H9 (cell line): ENCODE measurements at regions not wholly inside any gene's neighbourhood (a gene's known extent, or its start where the extent isn't known, plus 50 kb on each side); places are given as distances from the start of the nearest gene placed in this dataset.

Experiments used
- DNase-seq: peaks from one replicate; pipeline ENCODE4 v3.0.0-alpha.2; 2017
- H2AFZ ChIP-seq: one replicate; pipeline ENCODE4 v1.6.1; 2013; ENCODE audit warnings: mild to moderate bottlenecking, low read length, control low read depth, moderate library complexity
- H2AK5ac ChIP-seq: 2 replicates; pipeline ENCODE4 v1.6.1; 2013; ENCODE audit warnings: low read length, control low read depth, mixed read lengths; ENCODE audit not compliant: insufficient read length
- H2BK120ac ChIP-seq: one replicate; pipeline ENCODE4 v1.6.1; 2013; ENCODE audit warnings: low read depth, mild to moderate bottlenecking, low read length, control low read depth, inconsistent platforms; ENCODE audit not compliant: poor library complexity, severe bottlenecking
- H2BK12ac ChIP-seq: 2 replicates; pipeline ENCODE4 v1.6.1; 2013; ENCODE audit warnings: low read length, control low read depth, mixed read lengths, low read depth; ENCODE audit not compliant: insufficient read length
- H2BK15ac ChIP-seq: 2 replicates; pipeline ENCODE4 v1.6.1; 2013; ENCODE audit warnings: low read depth, low read length, control low read depth
- H2BK20ac ChIP-seq: one replicate; pipeline ENCODE4 v1.6.1; 2013; ENCODE audit warnings: low read depth, mild to moderate bottlenecking, low read length, control low read depth, inconsistent platforms; ENCODE audit not compliant: poor library complexity, severe bottlenecking
- H2BK5ac ChIP-seq: 2 replicates; pipeline ENCODE4 v1.6.1; 2013; ENCODE audit warnings: low read length, control low read depth, mixed read lengths; ENCODE audit not compliant: insufficient read length
- H3K14ac ChIP-seq: 2 replicates; pipeline ENCODE4 v1.6.1; 2013; ENCODE audit warnings: low read length, control low read depth; ENCODE audit not compliant: insufficient read depth
- H3K18ac ChIP-seq: 2 replicates; pipeline ENCODE4 v1.6.1; 2013; ENCODE audit warnings: low read depth, mild to moderate bottlenecking, mixed read lengths, low read length, control low read depth; ENCODE audit not compliant: insufficient read length
- H3K23ac ChIP-seq: 2 replicates; pipeline ENCODE4 v1.6.1; 2013; ENCODE audit warnings: low read length, control low read depth, mixed read lengths, low read depth; ENCODE audit not compliant: insufficient read length
- H3K23me2 ChIP-seq: 2 replicates; pipeline ENCODE4 v1.6.1; 2013; ENCODE audit warnings: low read depth, mild to moderate bottlenecking, mixed read lengths, low read length, control low read depth; ENCODE audit not compliant: insufficient read length, poor library complexity, severe bottlenecking
- H3K27ac ChIP-seq: 2 replicates; pipeline ENCODE4 v1.5.1; 2013; ENCODE audit warnings: low read length, control low read depth, mixed read lengths, low read depth; ENCODE audit not compliant: insufficient read length
- H3K27me3 ChIP-seq: 2 replicates; pipeline ENCODE4 v1.6.1; 2013; ENCODE audit warnings: low read length, control low read depth, inconsistent platforms; ENCODE audit not compliant: insufficient read depth
- H3K4ac ChIP-seq: 2 replicates; pipeline ENCODE4 v1.6.1; 2013; ENCODE audit warnings: low read depth, mild to moderate bottlenecking, control low read depth, inconsistent platforms, low read length, moderate library complexity
- H3K4me1 ChIP-seq: 2 replicates; pipeline ENCODE4 v1.6.1; 2013; ENCODE audit warnings: low read length, control low read depth, inconsistent platforms; ENCODE audit not compliant: insufficient read depth
- H3K4me2 ChIP-seq: 2 replicates; pipeline ENCODE4 v1.6.1; 2013; ENCODE audit warnings: low read length, control low read depth, mixed read lengths; ENCODE audit not compliant: insufficient read length, insufficient read depth
- H3K56ac ChIP-seq: 2 replicates; pipeline ENCODE4 v1.6.1; 2013; ENCODE audit warnings: low read depth, mild to moderate bottlenecking, mixed read lengths, low read length, control low read depth; ENCODE audit not compliant: insufficient read length
- H3K79me1 ChIP-seq: 2 replicates; pipeline ENCODE4 v1.6.1; 2013; ENCODE audit warnings: low read depth, mild to moderate bottlenecking, moderate library complexity, low read length, control low read depth, inconsistent platforms; ENCODE audit not compliant: insufficient read depth, poor library complexity, severe bottlenecking
- H3K79me2 ChIP-seq: 2 replicates; pipeline ENCODE4 v1.6.1; 2013; ENCODE audit warnings: low read length, control low read depth, inconsistent platforms; ENCODE audit not compliant: insufficient read depth
- H3K9ac ChIP-seq: 2 replicates; pipeline ENCODE4 v1.6.1; 2013; ENCODE audit warnings: low read length, control low read depth, mixed read lengths; ENCODE audit not compliant: insufficient read length; ENCODE audit errors: extremely low read depth
- H3K9me3 ChIP-seq: one replicate; pipeline ENCODE4 v1.6.1; 2013; ENCODE audit warnings: low read depth, low read length, inconsistent platforms; ENCODE audit not compliant: control insufficient read depth
- H3T11ph ChIP-seq: one replicate; pipeline ENCODE4 v1.6.1; 2013; ENCODE audit warnings: mild to moderate bottlenecking, low read length, control low read depth, inconsistent platforms
- H4K20me1 ChIP-seq: one replicate; pipeline ENCODE4 v1.6.1; 2013; ENCODE audit not compliant: control insufficient read depth, insufficient read length, insufficient read depth
- H4K5ac ChIP-seq: 2 replicates; pipeline ENCODE4 v1.6.1; 2013; ENCODE audit warnings: low read depth, mild to moderate bottlenecking, mixed read lengths, low read length, control low read depth; ENCODE audit not compliant: insufficient read length
- H4K8ac ChIP-seq: replicated peaks from 2 replicates; pipeline ENCODE4 v1.6.1; 2013; ENCODE audit warnings: low read length, control low read depth, mixed read lengths, low read depth; ENCODE audit not compliant: insufficient read length
- H4K91ac ChIP-seq: 2 replicates; pipeline ENCODE4 v1.6.1; 2013; ENCODE audit warnings: low read depth, mild to moderate bottlenecking, moderate library complexity, mixed read lengths, low read length, control low read depth; ENCODE audit not compliant: insufficient read length
- H3K27ac Mint-ChIP-seq, 3 experiments: 2 replicates in 2 of 3; 3 replicates in 1 of 3; pipeline ENCODE4 v1.8.0; 2020 to 2021; ENCODE audit warnings: mixed read lengths in 3 of 3, mild to moderate bottlenecking in 1 of 3, moderate library complexity in 1 of 3
- H3K27me3 Mint-ChIP-seq: 2 replicates; pipeline ENCODE4 v1.8.0; 2021; ENCODE audit warnings: low read depth, mild to moderate bottlenecking, moderate library complexity, mixed read lengths
- H3K36me3 Mint-ChIP-seq, 3 experiments: 2 replicates in 2 of 3; 3 replicates in 1 of 3; pipeline ENCODE4 v1.8.0; 2020 to 2021; ENCODE audit warnings: low read depth in 3 of 3, mixed read lengths in 3 of 3; ENCODE audit not compliant: insufficient read depth in 1 of 3
- H3K4me1 Mint-ChIP-seq, 2 experiments: 2 replicates each; pipeline ENCODE4 v1.8.0; 2020; ENCODE audit warnings: mixed read lengths in 2 of 2
- H3K4me3 Mint-ChIP-seq, 2 experiments: 2 replicates in 1 of 2; 3 replicates in 1 of 2; pipeline ENCODE4 v1.8.0; 2020 to 2021; ENCODE audit warnings: mild to moderate bottlenecking in 2 of 2, mixed read lengths in 2 of 2, moderate library complexity in 1 of 2
- H3K9me3 Mint-ChIP-seq, 2 experiments: 2 replicates in 1 of 2; 3 replicates in 1 of 2; pipeline ENCODE4 v1.8.0; 2020; ENCODE audit warnings: mild to moderate bottlenecking in 2 of 2, mixed read lengths in 2 of 2, moderate library complexity in 1 of 2
- CTCF ChIP-seq: fragments of 200-600 bp; sonication (generic); conservative IDR thresholded peaks from 3 replicates; pipeline ENCODE4 v1.8.0; 2021; ENCODE audit warnings: antibody characterized with exemption, mild to moderate bottlenecking
- WGBS: extraction: QIAGEN DNeasy Blood & Tissue Kit; methylation state at CpG from one replicate; pipeline ENCODE4 v1.1.7; 2013; ENCODE audit warnings: missing lambda C conversion rate, low lambda C conversion rate, mixed read lengths; ENCODE audit not compliant: insufficient read length; ENCODE audit errors: extremely low coverage; 5-methylcytosine and 5-hydroxymethylcytosine counted together

GRCh38 chr3:177361081-177361938 lies 164.0 kb upstream of the TBL1XR1 start:
- Mint-ChIP-seq H3K9me3 (no peaks in the 10 kb centered on the region; a peak in 2 of 5 replicates), H3K4me3 (peak overlapping the region in 1 of 2 experiments; percentile 6; a peak in 2 of 5 replicates), H3K27ac (peak overlapping the region in 2 of 3 experiments; percentile 44 to 98; a peak in 5 of 7 replicates), H3K4me1 (peaks cover 42 to 49% of the 10 kb centered on the region in 2 experiments), H3K27me3 (peaks cover 13% of the 10 kb centered on the region), H3K36me3 (no peaks in the 10 kb centered on the region; a peak in 1 of 7 replicates)
- Histone ChIP-seq H3K9ac (no peak overlapping the region), H3T11ph (no peak overlapping the region), H3K79me2 (no peaks in the 10 kb centered on the region), H2BK120ac (no peak overlapping the region), H2BK20ac (no peak overlapping the region), H3K27ac (no peak overlapping the region), H3K27me3 (no peaks in the 10 kb centered on the region), H4K8ac (no peak overlapping the region), H3K23ac (no peak overlapping the region), H4K20me1 (no peaks in the 10 kb centered on the region), H2BK15ac (no peak overlapping the region), H3K18ac (no peak overlapping the region), H3K56ac (no peak overlapping the region), H3K14ac (no peak overlapping the region), H2AK5ac (no peak overlapping the region), H4K5ac (no peak overlapping the region), H2BK5ac (no peak overlapping the region), H2BK12ac (no peak overlapping the region), H3K4me2 (no peak overlapping the region), H3K23me2 (no peaks in the 10 kb centered on the region), H3K79me1 (no peaks in the 10 kb centered on the region), H2AFZ (no peak overlapping the region), H3K4me1 (peaks cover 7% of the 10 kb centered on the region; the same call in 1 of the 2 replicates), H3K4ac (no peak overlapping the region), H4K91ac (no peak overlapping the region), H3K9me3 (no peaks in the 10 kb centered on the region)
- no peak for DNase-seq
- WGBS, result no CpG with 5 or more reads among the region's 13 CpGs
- no peak for TF ChIP-seq CTCF
